ENCODE measurements at regions not wholly inside any gene's neighbourhood (a gene's known extent, or its start where the extent isn't known, plus 50 kb on each side); places are given as distances from the start of the nearest gene placed in this dataset.
"Not testable (repeated sequence)": the region's sequence is repeated elsewhere in the genome, so short reads cannot be mapped to it uniquely, and the experiment has no call there.

DNA sequence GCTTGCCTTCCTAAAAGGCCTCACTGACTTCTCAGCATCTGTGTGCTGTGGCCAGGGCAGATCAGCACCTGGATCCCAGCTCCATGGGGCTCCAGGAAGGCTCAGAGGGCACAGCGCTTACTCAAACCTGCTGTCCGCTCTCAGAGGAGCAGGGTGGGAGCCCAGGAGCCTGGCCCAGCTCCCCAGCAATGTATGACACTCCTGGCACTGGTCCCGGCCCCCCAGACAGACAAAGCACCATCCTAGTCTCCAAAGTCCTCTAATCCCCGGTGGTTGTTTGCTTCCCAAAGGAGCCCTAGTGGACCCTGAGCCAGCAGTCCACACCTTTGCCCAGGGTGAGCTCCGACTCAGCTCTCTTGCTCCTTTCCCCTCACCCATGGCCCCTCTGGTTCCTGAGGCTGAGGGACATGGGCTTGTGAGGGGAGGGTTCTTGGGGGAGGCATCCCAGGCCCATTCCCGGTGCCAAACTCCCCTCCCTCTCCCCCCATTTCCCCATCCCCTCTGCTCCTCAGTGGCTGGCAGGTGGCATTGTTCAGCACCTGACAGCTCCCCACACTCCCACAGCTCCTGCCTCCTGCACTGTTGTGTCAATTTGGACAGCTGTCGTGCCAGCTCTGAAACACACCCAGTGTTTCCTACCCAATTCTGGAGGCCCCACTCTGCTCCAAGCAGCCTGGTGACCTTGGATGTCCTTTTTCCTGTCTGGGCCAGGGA lies 164.3 kb downstream of the TRIM43 start:
- TF ChIP-seq POLR2A (IDR thresholded peaks at IDR 0.05; ENCODE audit: low read length); GATA1 (IDR thresholded peaks at IDR 0.05; ENCODE audit: low read depth, low read length): not testable (repeated sequence)

All from erythroblast (primary cell).